ENCODE measurements at regions not wholly inside any gene's neighbourhood (a gene's known extent, or its start where the extent isn't known, plus 50 kb on each side); places are given as distances from the start of the nearest gene placed in this dataset.

DNA sequence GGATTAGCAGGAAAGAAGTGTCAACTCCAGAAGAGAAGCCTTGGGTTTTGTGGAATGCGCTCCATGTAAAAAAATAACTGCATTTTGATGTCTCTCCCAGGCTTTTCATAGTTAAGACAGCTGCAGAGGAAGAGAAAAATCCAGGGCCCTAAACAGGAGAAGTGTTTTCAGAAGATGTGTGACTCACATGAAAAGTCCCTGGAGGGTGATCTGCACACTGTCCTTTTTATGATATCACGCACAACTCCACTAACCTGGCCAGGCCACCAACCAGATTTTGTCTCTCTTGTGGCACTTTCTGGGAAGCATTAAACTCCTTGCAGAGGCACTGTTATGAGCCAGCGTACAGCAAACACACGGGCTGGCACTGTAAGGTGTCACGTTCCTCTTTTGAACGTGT is 267.3 kb downstream of the FGF9 start:
- TF ChIP-seq, protein P1, sequence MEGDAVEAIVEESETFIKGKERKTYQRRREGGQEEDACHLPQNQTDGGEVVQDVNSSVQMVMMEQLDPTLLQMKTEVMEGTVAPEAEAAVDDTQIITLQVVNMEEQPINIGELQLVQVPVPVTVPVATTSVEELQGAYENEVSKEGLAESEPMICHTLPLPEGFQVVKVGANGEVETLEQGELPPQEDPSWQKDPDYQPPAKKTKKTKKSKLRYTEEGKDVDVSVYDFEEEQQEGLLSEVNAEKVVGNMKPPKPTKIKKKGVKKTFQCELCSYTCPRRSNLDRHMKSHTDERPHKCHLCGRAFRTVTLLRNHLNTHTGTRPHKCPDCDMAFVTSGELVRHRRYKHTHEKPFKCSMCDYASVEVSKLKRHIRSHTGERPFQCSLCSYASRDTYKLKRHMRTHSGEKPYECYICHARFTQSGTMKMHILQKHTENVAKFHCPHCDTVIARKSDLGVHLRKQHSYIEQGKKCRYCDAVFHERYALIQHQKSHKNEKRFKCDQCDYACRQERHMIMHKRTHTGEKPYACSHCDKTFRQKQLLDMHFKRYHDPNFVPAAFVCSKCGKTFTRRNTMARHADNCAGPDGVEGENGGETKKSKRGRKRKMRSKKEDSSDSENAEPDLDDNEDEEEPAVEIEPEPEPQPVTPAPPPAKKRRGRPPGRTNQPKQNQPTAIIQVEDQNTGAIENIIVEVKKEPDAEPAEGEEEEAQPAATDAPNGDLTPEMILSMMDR (IDR thresholded peaks at IDR 0.05 in 2 of 3, conservative IDR thresholded peaks at IDR 0.05 in 1 of 3; ENCODE audit: borderline replicate concordance in 1 of 3, insufficient read depth in 1 of 3, low read depth in 2 of 3, low read length in 2 of 3), result no peak
- no peak for TF ChIP-seq ZNF274 (IDR thresholded peaks at IDR 0.05; ENCODE audit: low read depth, low read length)
- TF ChIP-seq POLR2AphosphoS5 (IDR thresholded peaks at IDR 0.05; ENCODE audit: low read depth, low read length), result no peak
- TF ChIP-seq POLR2A (IDR thresholded peaks at IDR 0.05; ENCODE audit: borderline replicate concordance, extremely low read depth, insufficient read depth, insufficient read length), result no peak
- TF ChIP-seq, protein P2, sequence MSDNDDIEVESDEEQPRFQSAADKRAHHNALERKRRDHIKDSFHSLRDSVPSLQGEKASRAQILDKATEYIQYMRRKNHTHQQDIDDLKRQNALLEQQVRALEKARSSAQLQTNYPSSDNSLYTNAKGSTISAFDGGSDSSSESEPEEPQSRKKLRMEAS (IDR thresholded peaks at IDR 0.05), result no peak
- no peak for TF ChIP-seq JUND (IDR thresholded peaks at IDR 0.05)

All from HCT116 (cell line).